OCI-LY1 (cell line): ENCODE measurements at regions not wholly inside any gene's neighbourhood (a gene's known extent, or its start where the extent isn't known, plus 50 kb on each side); places are given as distances from the start of the nearest gene placed in this dataset.

Experiments used
- H2AFZ ChIP-seq: fragments of 200-600 bp; sonication (generic), shearing (Covaris generic); 2 replicates; pipeline ENCODE4 v1.6.0; 2014; ENCODE audit warnings: antibody characterized with exemption, mild to moderate bottlenecking, low read length
- H3F3A ChIP-seq: fragments of 200-600 bp; sonication (generic), shearing (Covaris generic); 2 replicates; pipeline ENCODE4 v1.6.0; 2014; ENCODE audit warnings: mild to moderate bottlenecking, antibody characterized with exemption, low read length, moderate library complexity; ENCODE audit not compliant: insufficient read depth
- H3K27ac ChIP-seq: fragments of 200-600 bp; sonication (generic); 2 replicates; pipeline ENCODE4 v1.5.1; 2014; ENCODE audit warnings: low read length, mixed run types, mild to moderate bottlenecking, low read depth; ENCODE audit not compliant: poor library complexity, severe bottlenecking
- H3K27me3 ChIP-seq: fragments of 200-600 bp; sonication (generic); 2 replicates; pipeline ENCODE4 v1.6.0; 2014; ENCODE audit warnings: antibody characterized with exemption, mild to moderate bottlenecking, low read length, moderate library complexity; ENCODE audit not compliant: insufficient read depth
- H3K36me3 ChIP-seq: fragments of 200-600 bp; sonication (generic); 2 replicates; pipeline ENCODE4 v1.6.1; 2014; ENCODE audit warnings: mild to moderate bottlenecking, antibody characterized with exemption, low read length, moderate library complexity, mixed read lengths; ENCODE audit not compliant: insufficient read depth
- H3K4me1 ChIP-seq: fragments of 200-600 bp; sonication (generic); 2 replicates; pipeline ENCODE4 v1.5.1; 2014; ENCODE audit warnings: mild to moderate bottlenecking, low read length, moderate library complexity; ENCODE audit not compliant: insufficient read depth, severe bottlenecking
- H3K4me2 ChIP-seq: fragments of 200-600 bp; sonication (generic), shearing (Covaris generic); 2 replicates; pipeline ENCODE4 v1.6.1; 2014; ENCODE audit warnings: low read length
- H3K4me3 ChIP-seq: fragments of 200-600 bp; sonication (generic); 2 replicates; pipeline ENCODE4 v1.5.1; 2014; ENCODE audit warnings: low read length, low read depth, mild to moderate bottlenecking, mixed read lengths; ENCODE audit not compliant: poor library complexity, severe bottlenecking
- H3K79me2 ChIP-seq: fragments of 200-600 bp; shearing (Covaris generic); 2 replicates; pipeline ENCODE4 v1.6.1; 2016; ENCODE audit warnings: mixed run types, low read length, mixed read lengths; ENCODE audit not compliant: insufficient read depth
- H3K9ac ChIP-seq: fragments of 200-600 bp; sonication (generic), shearing (Covaris generic); 2 replicates; pipeline ENCODE4 v1.6.1; 2014; ENCODE audit warnings: mild to moderate bottlenecking, low read length, mixed read lengths
- H3K9me2 ChIP-seq: fragments of 200-600 bp; sonication (generic), shearing (Covaris generic); 2 replicates; pipeline ENCODE4 v1.6.1; 2014; ENCODE audit warnings: low read depth, mild to moderate bottlenecking, low read length, mixed read lengths
- H3K9me3 ChIP-seq: fragments of 200-600 bp; shearing (Covaris generic); 2 replicates; pipeline ENCODE4 v1.6.1; 2014; ENCODE audit warnings: low read length, mixed read lengths
- H4K20me1 ChIP-seq: fragments of 200-600 bp; sonication (generic), shearing (Covaris generic); 2 replicates; pipeline ENCODE4 v1.6.0; 2016; ENCODE audit warnings: mild to moderate bottlenecking, low read length; ENCODE audit not compliant: insufficient read depth
- EZH2 ChIP-seq: fragments of 200-600 bp; sonication (generic), shearing (Covaris generic); IDR thresholded peaks from 2 replicates; pipeline ENCODE4 v1.8.0; 2017; ENCODE audit warnings: borderline replicate concordance, mixed run types, mild to moderate bottlenecking, antibody characterized with exemption, low read length, moderate library complexity, mixed read lengths
- TF ChIP-seq, protein P1 (sequence below): fragments of 200-600 bp; sonication (generic), shearing (Covaris generic); IDR thresholded peaks from 2 replicates; pipeline ENCODE4 v1.5.1; 2017; ENCODE audit warnings: mild to moderate bottlenecking, antibody characterized with exemption, low read length, moderate library complexity, mixed read lengths

DNA sequence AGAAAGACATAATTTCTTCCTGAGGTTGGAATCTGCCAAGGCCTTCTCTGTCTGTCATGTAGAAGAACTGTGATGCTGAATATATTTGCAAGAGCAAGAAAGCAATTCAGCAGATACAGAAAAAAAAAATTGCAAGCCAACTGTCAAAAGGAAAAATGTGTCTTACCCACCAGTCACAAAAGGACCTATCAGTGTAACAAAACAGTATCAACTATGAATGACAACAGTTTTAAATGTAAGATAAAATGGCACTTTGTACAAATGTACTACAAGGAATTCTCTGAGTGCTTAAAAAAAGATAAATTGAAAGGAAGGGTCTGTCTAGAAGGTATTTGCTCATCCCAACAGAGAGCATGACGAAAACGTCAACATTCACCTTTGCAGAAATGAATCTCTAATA, 185.3 kb upstream of the TFAP2D start:
- no peak overlapping the region for H2AFZ ChIP-seq
- TF ChIP-seq, protein P1, sequence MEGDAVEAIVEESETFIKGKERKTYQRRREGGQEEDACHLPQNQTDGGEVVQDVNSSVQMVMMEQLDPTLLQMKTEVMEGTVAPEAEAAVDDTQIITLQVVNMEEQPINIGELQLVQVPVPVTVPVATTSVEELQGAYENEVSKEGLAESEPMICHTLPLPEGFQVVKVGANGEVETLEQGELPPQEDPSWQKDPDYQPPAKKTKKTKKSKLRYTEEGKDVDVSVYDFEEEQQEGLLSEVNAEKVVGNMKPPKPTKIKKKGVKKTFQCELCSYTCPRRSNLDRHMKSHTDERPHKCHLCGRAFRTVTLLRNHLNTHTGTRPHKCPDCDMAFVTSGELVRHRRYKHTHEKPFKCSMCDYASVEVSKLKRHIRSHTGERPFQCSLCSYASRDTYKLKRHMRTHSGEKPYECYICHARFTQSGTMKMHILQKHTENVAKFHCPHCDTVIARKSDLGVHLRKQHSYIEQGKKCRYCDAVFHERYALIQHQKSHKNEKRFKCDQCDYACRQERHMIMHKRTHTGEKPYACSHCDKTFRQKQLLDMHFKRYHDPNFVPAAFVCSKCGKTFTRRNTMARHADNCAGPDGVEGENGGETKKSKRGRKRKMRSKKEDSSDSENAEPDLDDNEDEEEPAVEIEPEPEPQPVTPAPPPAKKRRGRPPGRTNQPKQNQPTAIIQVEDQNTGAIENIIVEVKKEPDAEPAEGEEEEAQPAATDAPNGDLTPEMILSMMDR: no peak
- no peak for TF ChIP-seq EZH2
- no peaks in the 10 kb centered on the region for H3F3A ChIP-seq
- H3K27me3 ChIP-seq: no peaks in the 10 kb centered on the region
- H3K79me2 ChIP-seq: no peaks in the 10 kb centered on the region
- no peaks in the 10 kb centered on the region for H3K9me3 ChIP-seq
- no peaks in the 10 kb centered on the region for H4K20me1 ChIP-seq
- H3K27ac ChIP-seq: no peak overlapping the region
- H3K4me3 ChIP-seq: no peak overlapping the region
- H3K36me3 ChIP-seq: no peaks in the 10 kb centered on the region
- no peaks in the 10 kb centered on the region for H3K9me2 ChIP-seq
- no peak overlapping the region for H3K9ac ChIP-seq
- no peak overlapping the region for H3K4me2 ChIP-seq
- H3K4me1 ChIP-seq: no peaks in the 10 kb centered on the region

DNA sequence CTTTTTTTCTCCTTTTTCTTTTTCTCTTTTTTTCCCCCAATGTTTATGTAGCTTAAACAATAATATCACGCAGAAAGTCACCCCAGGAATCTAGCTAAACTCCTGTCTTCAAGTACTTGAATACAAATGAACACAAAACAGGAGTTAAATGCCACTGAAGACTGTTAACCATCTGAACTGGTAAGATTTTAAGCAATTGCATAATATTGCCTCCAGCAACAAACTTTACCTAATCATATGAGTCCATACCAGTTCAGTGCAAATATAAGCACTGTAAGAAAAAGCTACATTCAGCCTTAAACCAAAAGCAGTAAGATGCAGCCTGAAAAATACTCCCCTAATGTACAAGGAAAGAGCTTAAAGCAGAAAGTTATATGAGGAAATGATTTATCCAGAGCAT, 173.9 kb upstream of the TFAP2D start:
- Histone ChIP-seq H4K20me1 (no peaks in the 10 kb centered on the region), H3F3A (no peaks in the 10 kb centered on the region), H3K4me1 (no peaks in the 10 kb centered on the region), H3K79me2 (no peaks in the 10 kb centered on the region), H3K4me3 (no peak overlapping the region), H3K4me2 (no peak overlapping the region), H3K27ac (no peak overlapping the region), H3K9me3 (no peaks in the 10 kb centered on the region), H3K27me3 (no peaks in the 10 kb centered on the region), H3K9ac (no peak overlapping the region), H3K9me2 (no peaks in the 10 kb centered on the region), H3K36me3 (no peaks in the 10 kb centered on the region), H2AFZ (no peak overlapping the region)
- TF ChIP-seq, protein P1: no peak
- no peak for TF ChIP-seq EZH2

DNA sequence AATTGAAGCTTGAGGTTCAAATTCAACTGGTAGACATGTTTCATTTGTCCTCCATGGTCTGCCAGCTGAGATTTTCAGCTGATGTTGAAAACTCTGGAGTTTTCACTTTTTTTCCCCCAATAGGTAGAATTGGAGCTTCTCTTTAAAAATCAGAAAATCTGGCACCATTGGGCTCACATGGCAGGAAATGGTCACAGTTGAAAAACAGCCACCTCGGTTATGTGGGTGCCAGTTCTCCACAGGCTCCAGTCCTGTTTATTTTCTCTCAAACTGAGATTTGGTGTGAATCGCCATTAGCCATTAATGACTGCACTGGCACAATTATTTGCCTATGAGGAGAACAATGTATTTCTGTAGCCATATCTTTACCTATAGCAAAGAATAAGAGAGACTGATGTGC, 171.4 kb upstream of the TFAP2D start:
- Histone ChIP-seq H3K9me3 (no peaks in the 10 kb centered on the region), H3K27me3 (no peaks in the 10 kb centered on the region), H3F3A (no peaks in the 10 kb centered on the region), H4K20me1 (no peaks in the 10 kb centered on the region), H3K9me2 (no peaks in the 10 kb centered on the region), H3K4me3 (no peak overlapping the region), H3K36me3 (no peaks in the 10 kb centered on the region), H2AFZ (no peak overlapping the region), H3K9ac (no peak overlapping the region), H3K27ac (no peak overlapping the region), H3K4me2 (no peak overlapping the region), H3K79me2 (no peaks in the 10 kb centered on the region), H3K4me1 (no peaks in the 10 kb centered on the region)
- TF ChIP-seq, protein P1: no peak
- TF ChIP-seq EZH2: no peak
